ENCODE measurements at regions not wholly inside any gene's neighbourhood (a gene's known extent, or its start where the extent isn't known, plus 50 kb on each side); places are given as distances from the start of the nearest gene placed in this dataset.

DNA sequence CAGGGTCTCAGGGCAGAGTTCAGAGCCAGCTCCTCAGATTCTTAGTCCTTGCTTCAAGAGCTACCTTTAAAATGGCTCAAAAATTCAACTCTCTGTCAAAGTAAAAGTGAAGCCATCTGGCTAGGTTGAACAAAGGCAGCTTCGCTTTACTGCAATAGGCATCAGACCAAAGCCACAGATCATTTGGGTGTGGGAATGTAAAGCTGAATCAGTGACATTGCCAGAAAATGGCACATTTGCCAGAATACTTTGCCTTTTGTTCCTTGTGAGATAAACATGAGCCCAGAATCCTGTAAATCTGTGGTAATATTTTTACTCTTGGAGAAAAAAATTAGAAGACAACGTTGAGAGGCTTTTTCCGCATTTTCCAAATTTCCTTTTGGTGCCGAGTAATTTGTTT, 210.5 kb downstream of the PALM2AKAP2 start:
- FAIRE-seq (no peak), DNase-seq (ENCODE audit: low read depth, low spot score) (no peak), ATAC-seq (no peak)
- H2AFZ ChIP-seq (ENCODE audit: control insufficient read depth, low read depth, low read length), result no peak overlapping the region
- CTCF ChIA-PET, result interaction anchor here (0.7 to 0.9 kb wide), 2 partner anchors 10 to 162 kb away, joined by 3 read pairs; no protein-coding TSS in a partner anchor
- H3K4me3 ChIP-seq, result no peak overlapping the region
- H3K79me2 ChIP-seq (ENCODE audit: control insufficient read depth, insufficient read depth, low read length), result no peaks in the 10 kb centered on the region
- H3K4me2 ChIP-seq (ENCODE audit: control insufficient read depth, insufficient read depth), result no peak overlapping the region
- intact Hi-C loops (cut with micrococcal nuclease; ENCODE audit: unreplicated experiment), result no loop called here
- SMC1A ChIA-PET (ENCODE audit: uncharacterized antibody, unreplicated experiment), result interaction anchor here (1.2 to 2.7 kb wide), 2 partner anchors 11 to 98 kb away, joined by 3 to 10 read pairs; no protein-coding TSS in a partner anchor
- in situ Hi-C loops (cut with MboI), result no loop called here
- POLR2A ChIA-PET, result interaction anchor here (0.7 kb wide), 1 partner anchor 18 kb away, joined by 3 read pairs; no protein-coding TSS in a partner anchor
- H3K9ac ChIP-seq (ENCODE audit: control insufficient read depth, insufficient read depth, low read length), result no peak overlapping the region
- no peaks in the 10 kb centered on the region for H4K20me1 ChIP-seq (ENCODE audit: control insufficient read depth, insufficient read depth)
- BruUV-seq (replicated peaks), result no TSS peak
- no peaks in the 10 kb centered on the region for H3K27me3 ChIP-seq (replicated peaks in 1 of 2; ENCODE audit: control insufficient read depth in 2 of 2, insufficient read depth in 2 of 2, low read length in 1 of 2)
- 86% methylated on average over 4 of the region's 4 CpGs for WGBS (ENCODE audit: insufficient coverage, insufficient replicate concordance, low lambda C conversion rate, missing lambda C conversion rate)
- TF ChIP-seq KAT2A (conservative IDR thresholded peaks at IDR 0.05; ENCODE audit: control insufficient read depth, low read depth, low read length) (no peak), TCF3 (IDR thresholded peaks at IDR 0.05; ENCODE audit: borderline replicate concordance, insufficient read depth, low read depth, low read length) (no peak), JUNB (IDR thresholded peaks at IDR 0.05) (no peak), CBX3 (IDR thresholded peaks at IDR 0.05; ENCODE audit: borderline replicate concordance, low read depth) (no peak), ZNF24 (IDR thresholded peaks at IDR 0.05) (no peak), POLR2AphosphoS2 (IDR thresholded peaks at IDR 0.05; ENCODE audit: low read depth, low read length) (no peak)
- TF ChIP-seq, protein P1, sequence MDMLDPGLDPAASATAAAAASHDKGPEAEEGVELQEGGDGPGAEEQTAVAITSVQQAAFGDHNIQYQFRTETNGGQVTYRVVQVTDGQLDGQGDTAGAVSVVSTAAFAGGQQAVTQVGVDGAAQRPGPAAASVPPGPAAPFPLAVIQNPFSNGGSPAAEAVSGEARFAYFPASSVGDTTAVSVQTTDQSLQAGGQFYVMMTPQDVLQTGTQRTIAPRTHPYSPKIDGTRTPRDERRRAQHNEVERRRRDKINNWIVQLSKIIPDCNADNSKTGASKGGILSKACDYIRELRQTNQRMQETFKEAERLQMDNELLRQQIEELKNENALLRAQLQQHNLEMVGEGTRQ (IDR thresholded peaks at IDR 0.05; ENCODE audit: borderline replicate concordance, low read depth, low read length), result no peak
- TF ChIP-seq, protein P2, sequence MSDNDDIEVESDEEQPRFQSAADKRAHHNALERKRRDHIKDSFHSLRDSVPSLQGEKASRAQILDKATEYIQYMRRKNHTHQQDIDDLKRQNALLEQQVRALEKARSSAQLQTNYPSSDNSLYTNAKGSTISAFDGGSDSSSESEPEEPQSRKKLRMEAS (IDR thresholded peaks at IDR 0.05; ENCODE audit: low read depth, low read length), result no peak
- H3K4me1 ChIP-seq (ENCODE audit: control insufficient read depth, insufficient read depth, low read length), result no peaks in the 10 kb centered on the region
- no peak overlapping the region for H3K27ac ChIP-seq (ENCODE audit: control insufficient read depth, insufficient read depth)
- RAD21 ChIA-PET (ENCODE audit: unreplicated experiment), result no interaction called here
- H3K36me3 ChIP-seq (ENCODE audit: control insufficient read depth in 2 of 2, insufficient read depth in 2 of 2, low read length in 1 of 2), result no peaks in the 10 kb centered on the region; a peak in 1 of 4 replicates
- H3K9me3 ChIP-seq (replicated peaks; ENCODE audit: control insufficient read depth, insufficient read depth, low read length), result peaks cover 6% of the 10 kb centered on the region
